OCI-LY7 (cell line): ENCODE measurements at regions not wholly inside any gene's neighbourhood (a gene's known extent, or its start where the extent isn't known, plus 50 kb on each side); places are given as distances from the start of the nearest gene placed in this dataset.

Experiments
- BruUV-seq: library from RNA; stranded (reverse); fragments of 400-500 nt; replicated peaks from 2 replicates; lab custom pipeline; 2021; lab: Mats Ljungman, UMichigan
- CTCF ChIA-PET: fragments of 300-600 bp; sonication (Branson Sonifier 250); formaldehyde crosslinking; loops from one replicate; lab custom pipeline; 2022; ENCODE audit warnings: antibody characterized with exemption; ENCODE audit not compliant: unreplicated experiment; lab: Charles Lee
- POLR2A ChIA-PET: fragments of 300-600 bp; sonication (Branson Sonifier 250); formaldehyde crosslinking; loops from one replicate; lab custom pipeline; 2022; ENCODE audit warnings: antibody characterized with exemption; lab: Charles Lee
- DNase-seq: peaks from one replicate; pipeline ENCODE4 v3.0.0-alpha.2; 2015; ENCODE audit warnings: low spot score
- H2AFZ ChIP-seq: fragments of 200-600 bp; sonication (generic), shearing (Covaris generic); 2 replicates; pipeline ENCODE4 v1.6.1; 2014; ENCODE audit warnings: mild to moderate bottlenecking, antibody characterized with exemption, low read length, moderate library complexity
- H3K27ac ChIP-seq: fragments of 200-600 bp; sonication (generic); 2 replicates; pipeline ENCODE4 v1.5.1; 2014; ENCODE audit warnings: mixed run types, low read depth, mild to moderate bottlenecking, moderate library complexity, low read length, inconsistent platforms; ENCODE audit not compliant: poor library complexity, severe bottlenecking
- H3K36me3 ChIP-seq: fragments of 200-600 bp; sonication (generic); 2 replicates; pipeline ENCODE4 v1.6.1; 2014; ENCODE audit warnings: mild to moderate bottlenecking, antibody characterized with exemption, low read length, moderate library complexity, mixed read lengths; ENCODE audit not compliant: insufficient read depth
- H3K4me1 ChIP-seq: fragments of 200-600 bp; sonication (generic); 2 replicates; pipeline ENCODE4 v1.5.1; 2014; ENCODE audit warnings: mild to moderate bottlenecking, low read length; ENCODE audit not compliant: insufficient read depth, poor library complexity, severe bottlenecking
- H3K4me2 ChIP-seq: fragments of 200-600 bp; sonication (generic); 2 replicates; pipeline ENCODE4 v1.6.1; 2014; ENCODE audit warnings: mild to moderate bottlenecking, low read length
- H3K4me3 ChIP-seq: fragments of 200-600 bp; sonication (generic); 2 replicates; pipeline ENCODE4 v1.5.1; 2014; ENCODE audit warnings: mild to moderate bottlenecking, low read depth, low read length; ENCODE audit not compliant: poor library complexity, severe bottlenecking
- H3K79me2 ChIP-seq: fragments of 200-600 bp; sonication (generic); 2 replicates; pipeline ENCODE4 v1.6.1; 2016; ENCODE audit warnings: low read depth, mild to moderate bottlenecking, low read length, moderate library complexity, mixed read lengths; ENCODE audit not compliant: insufficient read depth
- H3K9me2 ChIP-seq: fragments of 200-600 bp; sonication (generic); 2 replicates; pipeline ENCODE4 v1.6.1; 2016; ENCODE audit warnings: mild to moderate bottlenecking, low read length, mixed read lengths; ENCODE audit not compliant: insufficient read depth
- H3K9me3 ChIP-seq: fragments of 200-600 bp; sonication (generic); 2 replicates; pipeline ENCODE4 v1.6.1; 2014; ENCODE audit warnings: mild to moderate bottlenecking, mixed run types, low read length, mixed read lengths
- H4K20me1 ChIP-seq: fragments of 200-600 bp; sonication (generic); 2 replicates; pipeline ENCODE4 v1.6.1; 2014; ENCODE audit warnings: mild to moderate bottlenecking, antibody characterized with exemption, low read length, moderate library complexity, mixed read lengths; ENCODE audit not compliant: insufficient read depth
- CTCF ChIP-seq: fragments of 200-600 bp; sonication (generic); conservative IDR thresholded peaks from 2 replicates; pipeline ENCODE4 v1.5.1; 2014; ENCODE audit warnings: mild to moderate bottlenecking, antibody characterized with exemption, low read length, moderate library complexity, mixed read lengths
- EZH2phosphoT487 ChIP-seq: fragments of 200-600 bp; sonication (generic); IDR thresholded peaks from 2 replicates; pipeline ENCODE4 v1.6.1; 2018; ENCODE audit warnings: low read depth, borderline replicate concordance, mild to moderate bottlenecking, mixed run types, antibody characterized with exemption, low read length, moderate library complexity, mixed read lengths
- intact Hi-C: fragments of 100-400 bp; cut with micrococcal nuclease; formaldehyde crosslinking; loops from one replicate; pipeline ENCODE4 v1.10.0; 2022; ENCODE audit not compliant: unreplicated experiment

- no peak for DNase-seq
- H3K27ac ChIP-seq: no peak overlapping the region
- H3K9me3 ChIP-seq: no peaks in the 10 kb centered on the region
- H4K20me1 ChIP-seq: no peaks in the 10 kb centered on the region
- no peak overlapping the region for H3K4me2 ChIP-seq
- POLR2A ChIA-PET: interaction anchor here (0.6 kb wide), 1 partner anchor 32 kb away, joined by 3 read pairs; no protein-coding TSS in a partner anchor
- H3K9me2 ChIP-seq: no peaks in the 10 kb centered on the region
- H3K36me3 ChIP-seq: no peaks in the 10 kb centered on the region
- H2AFZ ChIP-seq: no peak overlapping the region
- no peaks in the 10 kb centered on the region for H3K79me2 ChIP-seq
- intact Hi-C loops: no loop called here
- CTCF ChIA-PET: no interaction called here
- H3K4me1 ChIP-seq: no peaks in the 10 kb centered on the region
- TF ChIP-seq CTCF: no peak
- no peak for TF ChIP-seq EZH2phosphoT487
- BruUV-seq: no TSS peak
- H3K4me3 ChIP-seq: no peak overlapping the region
Observed at GRCh38 chr22:27206374-27207133, 549.2 kb downstream of the MIAT start.

GRCh38 chr22:27207266-27207665 is 549.9 kb downstream of the MIAT start:
- TF ChIP-seq EZH2phosphoT487: no peak
- TF ChIP-seq CTCF: no peak
- POLR2A ChIA-PET: interaction anchor here (0.6 kb wide), 1 partner anchor 33 kb away, joined by 3 read pairs; no protein-coding TSS in a partner anchor

GRCh38 chr22:27207907-27208306 is 550.5 kb downstream of the MIAT start:
- H3K4me2 ChIP-seq: no peak overlapping the region
- BruUV-seq: no TSS peak
- no peak for DNase-seq
- H3K4me1 ChIP-seq: peaks cover 2% of the 10 kb centered on the region
- H3K9me2 ChIP-seq: no peaks in the 10 kb centered on the region
- H3K4me3 ChIP-seq: no peak overlapping the region
- no peaks in the 10 kb centered on the region for H4K20me1 ChIP-seq
- H3K79me2 ChIP-seq: no peaks in the 10 kb centered on the region
- H3K36me3 ChIP-seq: no peaks in the 10 kb centered on the region
- POLR2A ChIA-PET: no interaction called here
- H2AFZ ChIP-seq: no peak overlapping the region
- H3K27ac ChIP-seq: no peak overlapping the region
- TF ChIP-seq CTCF (no peak), EZH2phosphoT487 (no peak)
- intact Hi-C loops: no loop called here
- CTCF ChIA-PET: no interaction called here
- H3K9me3 ChIP-seq: no peaks in the 10 kb centered on the region

More at GRCh38 chr22:27207266-27207665, 549.9 kb downstream of the MIAT start:
- Histone ChIP-seq H3K79me2 (no peaks in the 10 kb centered on the region), H3K4me1 (no peaks in the 10 kb centered on the region), H3K27ac (no peak overlapping the region), H4K20me1 (no peaks in the 10 kb centered on the region), H3K9me3 (no peaks in the 10 kb centered on the region), H2AFZ (no peak overlapping the region), H3K4me3 (no peak overlapping the region), H3K4me2 (no peak overlapping the region), H3K9me2 (no peaks in the 10 kb centered on the region), H3K36me3 (no peaks in the 10 kb centered on the region)
- no peak for DNase-seq
- intact Hi-C loops: no loop called here
- BruUV-seq: no TSS peak
- CTCF ChIA-PET: no interaction called here
